Nephron (organoid): ENCODE measurements at regions not wholly inside any gene's neighbourhood (a gene's known extent, or its start where the extent isn't known, plus 50 kb on each side); places are given as distances from the start of the nearest gene placed in this dataset.

Source experiments
- H3K27ac Mint-ChIP-seq, 3 experiments: 2 replicates each; pipeline ENCODE4 v1.8.0; 2020; ENCODE audit warnings: mixed read lengths in 3 of 3, mild to moderate bottlenecking in 2 of 3, moderate library complexity in 1 of 3
- H3K27me3 Mint-ChIP-seq: 2 replicates; pipeline ENCODE4 v1.8.0; 2021; ENCODE audit warnings: low read depth, mild to moderate bottlenecking, moderate library complexity, mixed read lengths
- H3K36me3 Mint-ChIP-seq: 2 replicates; pipeline ENCODE4 v1.8.0; 2020; ENCODE audit warnings: low read depth, mixed read lengths
- H3K4me1 Mint-ChIP-seq: 2 replicates; pipeline ENCODE4 v1.8.0; 2020; ENCODE audit warnings: mixed read lengths
- H3K4me3 Mint-ChIP-seq, 3 experiments: 2 replicates each; pipeline ENCODE4 v1.8.0; 2020; ENCODE audit warnings: mild to moderate bottlenecking in 3 of 3, mixed read lengths in 3 of 3, moderate library complexity in 2 of 3
- H3K9me3 Mint-ChIP-seq: 2 replicates; pipeline ENCODE4 v1.8.0; 2020; ENCODE audit warnings: mixed read lengths
- TF ChIP-seq, protein P1 (sequence below), 3 experiments: fragments of 200-600 bp; sonication (generic); IDR thresholded peaks; one replicate each; pipeline ENCODE4 v1.5.0; 2021; ENCODE audit warnings: antibody characterized with exemption in 3 of 3; ENCODE audit not compliant: unreplicated experiment in 3 of 3

DNA sequence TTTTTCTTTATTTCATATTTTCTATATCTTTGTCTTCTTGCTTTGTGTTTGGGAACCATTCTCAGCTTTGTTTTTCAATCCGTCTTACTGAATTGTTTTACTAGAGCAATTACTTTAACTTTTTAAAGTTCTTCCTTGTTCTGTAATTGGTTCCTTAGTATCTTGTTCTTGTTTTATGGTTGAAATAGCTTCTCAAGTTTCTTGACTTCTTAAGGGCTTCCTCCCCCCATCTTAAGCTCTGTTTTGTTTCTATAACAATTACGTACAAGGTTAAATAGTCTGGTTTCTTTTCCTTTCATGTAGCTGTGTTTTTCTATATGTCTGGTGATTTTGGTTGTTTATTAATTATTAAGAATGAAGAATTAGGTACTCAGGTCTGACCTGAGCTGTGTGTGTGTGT, 158.0 kb downstream of the SDHAF3 start:
- Mint-ChIP-seq H3K4me1 (peaks cover 8% of the 10 kb centered on the region), H3K9me3 (no peaks in the 10 kb centered on the region), H3K4me3 (no peak overlapping the region), H3K27me3 (no peaks in the 10 kb centered on the region), H3K27ac (no peak overlapping the region), H3K36me3 (no peaks in the 10 kb centered on the region)
- TF ChIP-seq, protein P1, sequence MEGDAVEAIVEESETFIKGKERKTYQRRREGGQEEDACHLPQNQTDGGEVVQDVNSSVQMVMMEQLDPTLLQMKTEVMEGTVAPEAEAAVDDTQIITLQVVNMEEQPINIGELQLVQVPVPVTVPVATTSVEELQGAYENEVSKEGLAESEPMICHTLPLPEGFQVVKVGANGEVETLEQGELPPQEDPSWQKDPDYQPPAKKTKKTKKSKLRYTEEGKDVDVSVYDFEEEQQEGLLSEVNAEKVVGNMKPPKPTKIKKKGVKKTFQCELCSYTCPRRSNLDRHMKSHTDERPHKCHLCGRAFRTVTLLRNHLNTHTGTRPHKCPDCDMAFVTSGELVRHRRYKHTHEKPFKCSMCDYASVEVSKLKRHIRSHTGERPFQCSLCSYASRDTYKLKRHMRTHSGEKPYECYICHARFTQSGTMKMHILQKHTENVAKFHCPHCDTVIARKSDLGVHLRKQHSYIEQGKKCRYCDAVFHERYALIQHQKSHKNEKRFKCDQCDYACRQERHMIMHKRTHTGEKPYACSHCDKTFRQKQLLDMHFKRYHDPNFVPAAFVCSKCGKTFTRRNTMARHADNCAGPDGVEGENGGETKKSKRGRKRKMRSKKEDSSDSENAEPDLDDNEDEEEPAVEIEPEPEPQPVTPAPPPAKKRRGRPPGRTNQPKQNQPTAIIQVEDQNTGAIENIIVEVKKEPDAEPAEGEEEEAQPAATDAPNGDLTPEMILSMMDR (IDR thresholded peaks at IDR 0.05; ENCODE audit: unreplicated experiment in 3 of 3): no peak

DNA sequence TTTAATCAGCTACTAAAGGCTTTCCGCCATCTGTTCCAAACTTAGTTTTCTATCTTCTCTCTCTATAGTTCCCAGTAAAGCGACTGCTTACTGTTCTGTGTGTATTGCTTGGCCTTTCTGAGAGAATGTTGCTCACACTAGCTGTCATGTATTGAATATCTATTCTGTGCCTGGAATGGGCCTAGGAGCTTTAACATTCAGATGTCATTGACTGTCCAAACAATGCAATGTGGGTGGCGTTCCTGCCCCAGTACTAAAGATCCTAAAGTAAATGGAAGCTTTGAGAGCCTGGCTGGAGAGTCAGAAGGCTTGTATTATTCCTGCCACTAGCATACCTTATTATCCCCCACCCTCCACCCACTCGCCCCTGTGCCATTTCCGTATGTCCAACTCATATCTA, 163.5 kb downstream of the SDHAF3 start:
- no peak overlapping the region for H3K4me3 Mint-ChIP-seq
- H3K27ac Mint-ChIP-seq: no peak overlapping the region
- TF ChIP-seq, protein P1 (IDR thresholded peaks at IDR 0.05; ENCODE audit: unreplicated experiment in 3 of 3): no peak

DNA sequence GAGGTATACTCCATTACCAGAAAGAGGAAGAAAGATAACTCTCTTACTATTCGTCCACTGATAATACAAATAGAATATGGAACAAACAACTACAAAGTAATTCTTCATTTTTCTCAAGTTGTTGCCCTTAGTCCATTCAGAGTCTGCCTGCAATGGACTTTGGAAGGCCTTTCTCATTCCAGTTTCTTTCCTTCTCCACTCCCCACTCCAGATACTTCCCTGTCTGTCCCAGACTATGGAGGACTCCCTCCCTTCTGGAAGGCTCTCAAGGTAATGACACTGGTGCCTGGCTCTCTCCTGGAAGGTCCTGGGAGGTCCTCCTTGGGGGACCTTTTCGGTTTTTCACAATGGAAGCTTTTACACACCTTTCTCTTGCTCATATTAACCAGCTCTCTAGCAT, 167.8 kb downstream of the SDHAF3 start:
- TF ChIP-seq, protein P1 (IDR thresholded peaks at IDR 0.05; ENCODE audit: unreplicated experiment in 3 of 3): no peak
- no peaks in the 10 kb centered on the region for H3K36me3 Mint-ChIP-seq
- no peaks in the 10 kb centered on the region for H3K27me3 Mint-ChIP-seq

More for the DNA sequence above, 163.5 kb downstream of the SDHAF3 start:
- H3K36me3 Mint-ChIP-seq: no peaks in the 10 kb centered on the region
- no peaks in the 10 kb centered on the region for H3K9me3 Mint-ChIP-seq
- no peaks in the 10 kb centered on the region for H3K27me3 Mint-ChIP-seq
- peaks cover 8% of the 10 kb centered on the region for H3K4me1 Mint-ChIP-seq

DNA sequence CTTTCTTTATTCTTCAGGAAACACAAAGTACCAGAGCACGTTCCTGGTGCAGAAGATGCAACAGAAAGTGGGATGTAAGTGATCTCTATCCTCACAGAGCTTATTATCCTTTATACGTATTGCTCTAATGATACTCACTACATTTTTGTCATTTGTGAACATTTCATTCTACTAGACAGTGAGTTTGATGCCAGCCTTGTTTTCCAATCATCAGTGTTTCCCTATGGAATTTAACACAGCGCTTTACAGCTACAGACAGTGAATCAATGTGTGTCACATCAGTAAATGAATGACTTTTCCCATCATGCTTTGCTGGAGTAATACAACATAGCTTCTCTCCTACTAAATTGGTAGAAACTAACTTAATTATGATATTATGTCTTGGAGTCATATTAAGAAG, 175.5 kb downstream of the SDHAF3 start:
- Mint-ChIP-seq H3K27ac (no peak overlapping the region), H3K4me1 (no peaks in the 10 kb centered on the region), H3K36me3 (no peaks in the 10 kb centered on the region), H3K27me3 (no peaks in the 10 kb centered on the region), H3K4me3 (no peak overlapping the region), H3K9me3 (no peaks in the 10 kb centered on the region)
- TF ChIP-seq, protein P1 (IDR thresholded peaks at IDR 0.05; ENCODE audit: unreplicated experiment in 3 of 3): no peak

More for the DNA sequence above, 167.8 kb downstream of the SDHAF3 start:
- Mint-ChIP-seq H3K27ac (no peak overlapping the region), H3K4me3 (no peak overlapping the region), H3K4me1 (no peaks in the 10 kb centered on the region), H3K9me3 (no peaks in the 10 kb centered on the region)

DNA sequence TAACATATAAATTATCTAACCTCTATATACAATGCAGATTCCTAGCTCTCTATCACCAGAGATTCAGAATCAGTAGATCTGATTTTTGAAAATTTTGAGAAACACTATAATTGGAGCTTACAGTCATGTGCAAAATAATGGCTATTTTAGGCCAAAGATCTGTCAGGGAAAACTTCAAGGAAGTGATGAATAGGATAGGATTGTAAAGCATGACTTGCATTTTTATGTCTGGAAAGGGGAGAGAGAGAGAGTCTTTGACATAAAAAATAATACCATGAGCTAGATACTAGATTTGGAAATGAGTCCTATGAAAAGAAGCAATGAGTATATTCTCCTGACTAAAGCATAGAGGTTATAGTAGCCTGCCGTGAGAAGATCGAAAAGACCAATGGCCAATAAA, 181.1 kb downstream of the SDHAF3 start:
- Mint-ChIP-seq H3K36me3 (no peaks in the 10 kb centered on the region), H3K27me3 (no peaks in the 10 kb centered on the region), H3K27ac (no peak overlapping the region), H3K4me3 (no peak overlapping the region), H3K4me1 (no peaks in the 10 kb centered on the region), H3K9me3 (no peaks in the 10 kb centered on the region)
- TF ChIP-seq, protein P1 (IDR thresholded peaks at IDR 0.05; ENCODE audit: unreplicated experiment in 3 of 3): no peak

DNA sequence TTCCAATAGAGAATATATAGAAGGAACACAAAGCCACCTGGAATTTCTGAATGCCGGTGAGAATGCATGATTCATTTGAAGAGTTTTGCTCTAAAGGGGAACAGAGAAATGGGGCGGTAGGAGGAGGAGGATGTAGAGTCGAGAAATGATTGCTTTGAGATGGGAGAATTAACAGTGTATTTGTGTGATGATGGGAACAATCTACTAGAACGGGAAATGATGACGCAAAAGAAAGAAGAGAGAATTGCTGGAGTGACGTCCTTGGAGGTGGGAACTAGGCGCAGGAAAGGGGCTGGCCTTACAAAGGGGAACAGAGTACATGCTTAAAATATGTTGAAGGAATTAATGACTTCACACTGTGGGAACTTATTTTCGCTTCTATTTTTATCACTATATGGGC, 188.1 kb downstream of the SDHAF3 start:
- no peak overlapping the region for H3K27ac Mint-ChIP-seq
- H3K4me1 Mint-ChIP-seq: no peaks in the 10 kb centered on the region

More for the DNA sequence above, 188.1 kb downstream of the SDHAF3 start:
- TF ChIP-seq, protein P1 (IDR thresholded peaks at IDR 0.05; ENCODE audit: unreplicated experiment in 3 of 3): no peak
- H3K36me3 Mint-ChIP-seq: no peaks in the 10 kb centered on the region
- no peak overlapping the region for H3K4me3 Mint-ChIP-seq
- H3K27me3 Mint-ChIP-seq: no peaks in the 10 kb centered on the region
- peaks cover 2% of the 10 kb centered on the region for H3K9me3 Mint-ChIP-seq
